Suprapubic skin (tissue), 4 donors: ENCODE measurements at regions not wholly inside any gene's neighbourhood (a gene's known extent, or its start where the extent isn't known, plus 50 kb on each side); places are given as distances from the start of the nearest gene placed in this dataset.
A peak's percentile ranks its signal among the peaks of the same experiment; 100 is the strongest.

Source experiments
- DNase-seq, 2 donors: peaks; one replicate each; pipeline ENCODE4 v3.0.0-alpha.2; 2019; ENCODE audit warnings: low spot score in 2 of 2
- H3K27ac ChIP-seq: fragments of 200-600 bp; sonication (generic); one replicate; pipeline ENCODE4 v1.5.1; 2019
- H3K27me3 ChIP-seq: fragments of 200-600 bp; sonication (generic); one replicate; pipeline ENCODE4 v1.5.1; 2019
- H3K36me3 ChIP-seq: fragments of 200-600 bp; sonication (generic); one replicate; pipeline ENCODE4 v1.5.1; 2019
- H3K4me1 ChIP-seq: fragments of 200-600 bp; sonication (generic); one replicate; pipeline ENCODE4 v1.5.1; 2019
- H3K4me3 ChIP-seq: fragments of 200-600 bp; sonication (generic); one replicate; pipeline ENCODE4 v1.5.1; 2019; ENCODE audit warnings: mild to moderate bottlenecking
- H3K9me3 ChIP-seq: fragments of 200-600 bp; sonication (generic); one replicate; pipeline ENCODE4 v1.5.1; 2019
- EP300 ChIP-seq: sonication (generic); formaldehyde crosslinking; IDR thresholded peaks from one replicate; pipeline ENCODE4 v1.6.1; 2017; ENCODE audit warnings: antibody characterized with exemption
- POLR2A ChIP-seq, 2 donors: fragments of 450-650 bp; IDR thresholded peaks; one replicate each; pipeline ENCODE4 v1.6.1; 2017; ENCODE audit warnings: antibody characterized with exemption in 2 of 2, mild to moderate bottlenecking in 2 of 2, moderate library complexity in 2 of 2
- POLR2AphosphoS5 ChIP-seq, 3 donors: sonication (generic); formaldehyde crosslinking; IDR thresholded peaks; one replicate each; pipeline ENCODE4 v1.6.1; 2017; ENCODE audit warnings: antibody characterized with exemption in 3 of 3
- WGBS: methylation state at CpG from one replicate; pipeline ENCODE4 v1.1.5; 2018; 5-methylcytosine and 5-hydroxymethylcytosine counted together
- TF ChIP-seq, protein P1 (sequence below), 2 donors: fragments of 200-600 bp in 1 of 2; fragments of 450-650 bp in 1 of 2; sonication (generic) in 1 of 2; IDR thresholded peaks; one replicate each; pipeline ENCODE4 v1.5.1; 2016 to 2019; ENCODE audit warnings: antibody characterized with exemption in 2 of 2, mild to moderate bottlenecking in 1 of 2, moderate library complexity in 1 of 2

DNA sequence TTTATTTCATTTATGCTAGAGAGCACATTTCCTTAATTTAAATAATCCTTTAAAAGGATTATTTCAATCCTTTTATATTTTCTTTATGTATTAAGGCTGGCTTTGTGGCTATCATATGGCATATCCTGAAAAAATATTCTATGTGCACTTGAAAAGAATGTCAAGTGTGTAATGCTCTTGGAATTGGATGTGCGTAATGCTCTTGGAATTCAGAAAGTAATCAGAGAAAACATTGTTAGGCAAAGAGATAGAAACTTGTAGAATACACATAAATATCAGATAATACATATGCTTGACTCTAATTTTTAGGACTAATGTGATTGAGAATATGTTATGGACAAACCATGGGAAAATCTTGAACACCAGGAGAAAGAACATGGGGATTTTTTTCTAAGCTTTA, 197.5 kb upstream of the COL3A1 start:
- no peak overlapping the region for H3K27ac ChIP-seq
- no peaks in the 10 kb centered on the region for H3K36me3 ChIP-seq
- H3K4me3 ChIP-seq: no peak overlapping the region
- no peaks in the 10 kb centered on the region for H3K27me3 ChIP-seq
- no peak for DNase-seq
- H3K4me1 ChIP-seq: no peaks in the 10 kb centered on the region
- TF ChIP-seq, protein P1, sequence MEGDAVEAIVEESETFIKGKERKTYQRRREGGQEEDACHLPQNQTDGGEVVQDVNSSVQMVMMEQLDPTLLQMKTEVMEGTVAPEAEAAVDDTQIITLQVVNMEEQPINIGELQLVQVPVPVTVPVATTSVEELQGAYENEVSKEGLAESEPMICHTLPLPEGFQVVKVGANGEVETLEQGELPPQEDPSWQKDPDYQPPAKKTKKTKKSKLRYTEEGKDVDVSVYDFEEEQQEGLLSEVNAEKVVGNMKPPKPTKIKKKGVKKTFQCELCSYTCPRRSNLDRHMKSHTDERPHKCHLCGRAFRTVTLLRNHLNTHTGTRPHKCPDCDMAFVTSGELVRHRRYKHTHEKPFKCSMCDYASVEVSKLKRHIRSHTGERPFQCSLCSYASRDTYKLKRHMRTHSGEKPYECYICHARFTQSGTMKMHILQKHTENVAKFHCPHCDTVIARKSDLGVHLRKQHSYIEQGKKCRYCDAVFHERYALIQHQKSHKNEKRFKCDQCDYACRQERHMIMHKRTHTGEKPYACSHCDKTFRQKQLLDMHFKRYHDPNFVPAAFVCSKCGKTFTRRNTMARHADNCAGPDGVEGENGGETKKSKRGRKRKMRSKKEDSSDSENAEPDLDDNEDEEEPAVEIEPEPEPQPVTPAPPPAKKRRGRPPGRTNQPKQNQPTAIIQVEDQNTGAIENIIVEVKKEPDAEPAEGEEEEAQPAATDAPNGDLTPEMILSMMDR (IDR thresholded peaks at IDR 0.05): no peak
- no peak for TF ChIP-seq POLR2AphosphoS5 (IDR thresholded peaks at IDR 0.05)
- H3K9me3 ChIP-seq: no peaks in the 10 kb centered on the region
- 91% methylated on average over 1 of the region's 1 CpG for WGBS

DNA sequence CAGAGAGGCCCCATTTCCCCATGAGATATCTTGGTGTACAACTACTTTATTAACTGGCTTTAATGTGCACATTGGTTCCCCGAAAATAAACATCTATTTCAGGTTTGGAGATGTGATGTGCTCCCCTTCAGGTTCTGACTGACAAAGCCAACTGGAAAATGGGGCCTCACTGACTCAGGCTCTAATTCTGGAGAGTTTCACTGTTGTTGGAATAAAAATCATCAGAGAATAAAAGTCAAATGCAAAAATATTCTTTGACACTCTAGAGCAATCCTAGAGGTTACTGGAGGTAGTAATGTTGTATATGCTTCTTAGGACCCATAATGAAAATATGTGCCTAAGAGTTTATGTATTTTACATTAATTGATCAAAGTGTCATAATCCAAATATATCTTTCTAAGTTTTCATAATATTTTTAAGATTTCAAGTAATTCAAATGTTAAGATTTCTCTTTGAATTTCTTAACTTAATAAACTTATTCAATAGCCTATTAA, 189.9 kb upstream of the COL3A1 start:
- Histone ChIP-seq H3K9me3 (no peaks in the 10 kb centered on the region), H3K4me3 (no peak overlapping the region), H3K36me3 (no peaks in the 10 kb centered on the region), H3K4me1 (peaks cover 14% of the 10 kb centered on the region), H3K27ac (no peak overlapping the region), H3K27me3 (no peaks in the 10 kb centered on the region)
- TF ChIP-seq, protein P1 (IDR thresholded peaks at IDR 0.05): no peak
- TF ChIP-seq POLR2AphosphoS5 (IDR thresholded peaks at IDR 0.05): no peak
- 89% methylated on average over 1 of the region's 1 CpG for WGBS
- no peak for DNase-seq

DNA sequence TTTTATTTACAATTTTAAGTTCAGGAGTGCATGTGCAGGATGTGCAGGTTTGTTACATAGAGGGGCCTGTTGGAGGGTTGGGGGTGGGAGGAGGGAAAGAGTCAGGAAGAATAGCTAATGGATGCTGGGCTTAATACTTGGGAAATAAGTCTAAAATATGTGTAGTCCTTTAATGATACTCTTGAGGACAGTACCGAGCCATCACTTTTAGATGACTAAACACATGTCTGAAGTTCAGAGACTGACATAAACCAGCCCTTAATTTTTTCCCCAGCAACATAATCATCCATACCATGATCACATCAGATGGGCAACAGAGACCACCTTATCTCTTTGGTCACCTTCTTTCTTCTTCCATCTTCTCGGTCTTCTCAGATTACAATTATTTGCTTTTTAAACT, 189.1 kb upstream of the COL3A1 start:
- Histone ChIP-seq H3K4me1 (peaks cover 17% of the 10 kb centered on the region), H3K9me3 (no peaks in the 10 kb centered on the region), H3K27me3 (no peaks in the 10 kb centered on the region), H3K36me3 (no peaks in the 10 kb centered on the region), H3K4me3 (no peak overlapping the region), H3K27ac (no peak overlapping the region)
- TF ChIP-seq EP300 (no peak), POLR2AphosphoS5 (IDR thresholded peaks at IDR 0.05) (no peak), POLR2A (IDR thresholded peaks at IDR 0.05) (no peak)
- TF ChIP-seq, protein P1 (IDR thresholded peaks at IDR 0.05): no peak
- WGBS: 90% methylated on average over 2 of the region's 2 CpGs
- no peak for DNase-seq

DNA sequence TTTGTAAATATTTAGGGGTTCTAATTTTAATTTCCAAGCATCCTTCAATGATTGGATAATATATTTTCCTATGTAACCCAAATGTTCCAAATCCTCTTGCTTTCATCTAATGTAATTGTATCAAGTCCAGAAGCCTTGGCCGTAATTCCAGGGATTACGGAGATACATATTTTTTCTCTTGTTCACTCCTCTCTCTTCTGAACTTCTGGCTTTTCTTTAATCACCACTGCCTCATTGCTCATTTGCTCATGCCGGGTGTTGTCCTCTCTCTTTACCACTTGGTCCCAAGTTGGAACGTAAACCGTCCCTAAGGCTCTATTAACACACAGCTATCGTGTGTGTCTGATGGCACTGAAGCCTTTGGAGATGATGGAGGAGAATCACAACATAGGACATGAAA, 188.7 kb upstream of the COL3A1 start:
- no peak for TF ChIP-seq EP300
- no peak for TF ChIP-seq POLR2AphosphoS5 (IDR thresholded peaks at IDR 0.05)
- TF ChIP-seq, protein P1 (IDR thresholded peaks at IDR 0.05): no peak
- no peak for TF ChIP-seq POLR2A (IDR thresholded peaks at IDR 0.05)
- no peak for DNase-seq
- Histone ChIP-seq H3K27me3 (no peaks in the 10 kb centered on the region), H3K4me1 (peaks cover 17% of the 10 kb centered on the region), H3K4me3 (no peak overlapping the region), H3K36me3 (no peaks in the 10 kb centered on the region), H3K9me3 (no peaks in the 10 kb centered on the region), H3K27ac (peak overlapping the region; percentile 74)
- 67% methylated on average over 6 of the region's 6 CpGs for WGBS

DNA sequence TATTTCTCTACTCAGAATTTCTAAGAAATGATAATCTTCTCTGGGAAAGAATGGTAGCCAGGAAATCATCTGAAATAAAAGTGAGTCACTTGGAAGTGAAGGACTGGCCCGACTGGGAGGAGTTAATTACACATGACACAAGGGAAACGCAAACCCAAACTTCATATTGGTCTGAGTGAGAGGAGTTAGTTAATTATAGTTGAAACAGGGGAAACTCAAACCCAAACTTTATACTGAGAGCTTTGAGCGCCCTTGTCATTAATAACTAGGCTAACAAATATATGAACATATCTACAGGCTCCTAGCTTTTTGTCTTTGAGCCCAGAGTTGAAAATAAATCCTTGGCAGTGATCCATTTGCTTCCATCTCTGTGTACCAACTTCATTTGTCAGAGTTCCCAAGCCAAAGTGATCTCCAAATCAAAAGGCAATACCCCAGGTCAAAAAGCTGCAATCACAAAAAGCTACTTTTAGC, 187.8 kb upstream of the COL3A1 start:
- Histone ChIP-seq H3K4me1 (peaks cover 17% of the 10 kb centered on the region), H3K27ac (peak overlapping the region; percentile 74), H3K27me3 (no peaks in the 10 kb centered on the region), H3K36me3 (no peaks in the 10 kb centered on the region), H3K4me3 (no peak overlapping the region), H3K9me3 (no peaks in the 10 kb centered on the region)
- DNase-seq: no peak
- TF ChIP-seq POLR2A (IDR thresholded peaks at IDR 0.05) (no peak), EP300 (no peak), POLR2AphosphoS5 (IDR thresholded peaks at IDR 0.05) (no peak)
- TF ChIP-seq, protein P1 (IDR thresholded peaks at IDR 0.05): no peak
- WGBS: 19% methylated on average over 3 of the region's 3 CpGs
